Activated T-cell treated with anti-CD3 and anti-CD28 coated beads, Interleukin-2, amount 50 U/mL, for 4 hours (primary cell): ENCODE measurements at regions not wholly inside any gene's neighbourhood (a gene's known extent, or its start where the extent isn't known, plus 50 kb on each side); places are given as distances from the start of the nearest gene placed in this dataset.
"Not testable (repeated sequence)": the region's sequence is repeated elsewhere in the genome, so short reads cannot be mapped to it uniquely, and the experiment has no call there.

Experiments used
- ATAC-seq, 2 donors: fragments of 200-7000 bp; cut with Tn5 transposase; one replicate each; pipeline ENCODE4 v1.10.0; 2021
- DNase-seq: peaks from one replicate; pipeline ENCODE4 v3.0.0-alpha.2; 2020
- H3K27me3 Mint-ChIP-seq: one replicate; pipeline ENCODE4 v1.8.0; 2021; ENCODE audit warnings: low read depth, mixed read lengths
- H3K36me3 Mint-ChIP-seq: one replicate; pipeline ENCODE4 v1.8.0; 2022; ENCODE audit warnings: mixed read lengths; ENCODE audit not compliant: insufficient read depth
- H3K4me1 Mint-ChIP-seq: one replicate; pipeline ENCODE4 v1.8.0; 2021; ENCODE audit warnings: low read depth, mixed read lengths
- H3K4me3 Mint-ChIP-seq: one replicate; pipeline ENCODE4 v1.8.0; 2021; ENCODE audit warnings: mild to moderate bottlenecking, moderate library complexity, mixed read lengths
- H3K9me3 Mint-ChIP-seq: one replicate; pipeline ENCODE4 v1.8.0; 2021; ENCODE audit warnings: mixed read lengths

DNA sequence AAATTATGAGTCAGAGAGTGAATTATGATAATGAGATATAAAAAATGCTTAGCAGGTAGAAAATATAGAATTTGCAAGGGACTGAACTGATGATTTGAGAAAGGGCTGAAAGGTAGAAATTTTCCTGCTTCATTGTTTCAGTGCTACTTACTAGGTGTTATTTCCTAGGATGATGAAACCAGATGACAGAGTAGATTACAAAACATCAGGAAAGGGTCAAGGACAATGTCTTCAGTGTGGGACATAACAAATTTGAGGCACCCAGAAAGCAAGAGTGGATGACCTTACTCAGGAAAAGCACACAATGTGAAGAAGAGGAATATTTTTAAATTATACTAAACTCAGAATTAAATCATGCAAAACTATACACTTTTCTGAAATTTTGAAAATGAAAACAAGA is 102.1 kb downstream of the SHCBP1 start:
- Mint-ChIP-seq H3K4me1 (no peaks in the 10 kb centered on the region), H3K4me3 (no peak overlapping the region), H3K36me3 (no peaks in the 10 kb centered on the region), H3K9me3 (peaks cover 16% of the 10 kb centered on the region), H3K27me3 (no peaks in the 10 kb centered on the region)
- ATAC-seq (no peak), DNase-seq (no peak)

- no peak for DNase-seq
- no peaks in the 10 kb centered on the region for H3K36me3 Mint-ChIP-seq
- H3K27me3 Mint-ChIP-seq: no peaks in the 10 kb centered on the region
- no peaks in the 10 kb centered on the region for H3K9me3 Mint-ChIP-seq
- no peak for ATAC-seq
- no peaks in the 10 kb centered on the region for H3K4me1 Mint-ChIP-seq
- H3K4me3 Mint-ChIP-seq: no peak overlapping the region
These were observed 124.5 kb downstream of the SHCBP1 start for GRCh38 chr16:46496701-46497100.

GRCh38 chr16:46482895-46483294 is 138.3 kb downstream of the SHCBP1 start:
- peaks cover 6% of the 10 kb centered on the region for H3K9me3 Mint-ChIP-seq

DNA sequence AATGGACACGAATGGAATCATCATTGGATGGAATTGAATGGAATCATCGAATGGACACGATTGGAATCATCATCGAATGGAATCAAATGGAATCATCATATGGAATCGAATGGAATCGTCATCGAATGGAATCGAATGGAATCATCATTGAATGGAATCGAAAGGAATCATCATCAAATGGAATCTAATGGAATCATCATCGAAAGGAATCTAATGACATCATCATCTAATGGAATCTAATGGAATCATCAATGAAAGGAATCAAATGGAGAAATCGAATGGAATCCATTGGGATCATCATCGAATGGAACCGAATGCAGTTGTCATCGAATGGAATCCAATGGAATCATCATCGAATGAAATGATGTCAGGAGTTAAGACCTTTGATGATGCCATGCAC is 154.9 kb downstream of the SHCBP1 start:
- H3K4me3 Mint-ChIP-seq: no peak overlapping the region
- H3K9me3 Mint-ChIP-seq: peaks cover 45% of the 10 kb centered on the region
- H3K36me3 Mint-ChIP-seq: no peaks in the 10 kb centered on the region
- H3K4me1 Mint-ChIP-seq: no peaks in the 10 kb centered on the region
- no peak for DNase-seq
- H3K27me3 Mint-ChIP-seq: no peaks in the 10 kb centered on the region
- ATAC-seq: no peak

More at GRCh38 chr16:46482895-46483294, 138.3 kb downstream of the SHCBP1 start:
- DNase-seq: no peak
- H3K27me3 Mint-ChIP-seq: no peaks in the 10 kb centered on the region
- H3K36me3 Mint-ChIP-seq: no peaks in the 10 kb centered on the region
- H3K4me3 Mint-ChIP-seq: no peak overlapping the region
- ATAC-seq: no peak
- H3K4me1 Mint-ChIP-seq: no peaks in the 10 kb centered on the region

DNA sequence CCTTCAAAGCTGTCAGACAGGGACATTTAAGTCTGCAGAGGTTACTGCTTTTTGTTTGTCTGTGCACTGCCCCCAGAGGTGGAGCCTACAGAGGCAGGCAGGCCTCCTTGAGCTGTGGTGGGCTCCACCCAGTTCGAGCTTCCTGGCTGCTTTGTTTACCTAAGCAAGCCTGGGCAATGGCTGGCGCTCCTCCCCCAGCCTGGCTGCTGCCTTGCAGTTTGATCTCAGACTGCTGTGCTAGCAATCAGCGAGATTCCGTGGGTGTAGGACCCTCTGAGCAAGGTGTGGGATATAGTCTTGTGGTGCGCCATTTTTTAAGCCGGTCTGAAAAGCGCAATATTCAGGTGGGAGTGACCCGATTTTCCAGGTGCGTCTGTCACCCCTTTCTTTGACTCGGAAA is 166.4 kb downstream of the SHCBP1 start:
- not testable (repeated sequence) for H3K9me3 Mint-ChIP-seq, ATAC-seq

DNA sequence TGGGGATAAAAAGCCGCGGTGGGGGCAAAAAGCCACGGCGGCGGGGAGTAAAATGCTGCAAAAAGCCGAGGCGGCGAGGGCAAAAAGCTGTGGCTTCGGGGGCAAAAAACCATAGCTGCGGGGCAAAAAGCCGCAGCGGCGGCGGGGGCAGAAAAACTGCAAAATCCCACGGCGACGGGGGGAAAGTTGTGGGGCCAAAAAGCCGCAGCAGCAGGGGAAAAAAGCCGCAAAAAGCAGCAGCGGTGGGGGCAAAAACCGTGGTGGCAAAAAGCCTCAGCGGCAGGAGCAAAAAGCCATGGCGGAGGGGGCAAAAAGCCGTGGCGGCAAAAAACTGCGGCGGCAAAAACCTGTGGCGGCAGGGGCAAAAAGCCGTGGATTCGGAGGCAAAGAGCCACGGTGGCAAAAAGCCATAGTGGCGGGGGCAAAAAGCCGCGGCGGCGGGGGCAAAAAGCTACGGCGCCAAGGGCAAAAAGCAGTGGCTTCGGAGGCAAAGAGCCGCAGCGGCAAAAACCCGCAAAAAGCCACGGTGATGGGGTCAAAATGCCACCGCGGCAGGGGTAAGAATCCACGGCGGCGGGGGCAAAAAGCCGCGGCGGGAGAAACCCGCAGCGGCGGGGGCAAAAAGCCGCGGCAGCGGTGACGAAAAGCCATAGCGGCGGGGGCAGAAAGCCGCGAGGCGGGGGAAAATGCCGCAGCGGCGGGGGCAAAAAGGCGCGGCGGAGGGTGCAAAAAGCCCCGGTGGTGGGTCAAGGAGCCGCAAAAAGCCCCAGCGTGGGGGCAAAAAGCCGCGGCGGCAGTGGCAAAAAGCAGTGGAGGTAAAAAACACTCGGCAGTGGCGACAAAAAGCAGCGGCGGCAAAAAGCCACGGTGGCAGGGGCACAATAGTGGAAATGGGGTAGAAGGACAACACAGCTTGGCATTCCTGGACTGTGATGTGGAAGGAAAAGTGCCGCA is 192.8 kb downstream of the SHCBP1 start:
- H3K4me1 Mint-ChIP-seq: no peaks in the 10 kb centered on the region
- no peak for ATAC-seq

More for the DNA sequence above, 166.4 kb downstream of the SHCBP1 start:
- H3K4me3 Mint-ChIP-seq, H3K36me3 Mint-ChIP-seq, H3K27me3 Mint-ChIP-seq, DNase-seq, H3K4me1 Mint-ChIP-seq: not testable (repeated sequence)

GRCh38 chr16:46427340-46428107 is 193.7 kb downstream of the SHCBP1 start:
- DNase-seq (no peak), ATAC-seq (no peak)
- Mint-ChIP-seq H3K36me3 (no peaks in the 10 kb centered on the region), H3K4me1 (no peaks in the 10 kb centered on the region), H3K27me3 (peaks cover 12% of the 10 kb centered on the region), H3K9me3 (peaks cover 10% of the 10 kb centered on the region), H3K4me3 (no peak overlapping the region)

More for the DNA sequence above, 192.8 kb downstream of the SHCBP1 start:
- Mint-ChIP-seq H3K4me3 (no peak overlapping the region), H3K9me3 (peaks cover 10% of the 10 kb centered on the region), H3K36me3 (no peaks in the 10 kb centered on the region), H3K27me3 (peaks cover 12% of the 10 kb centered on the region)
- DNase-seq: no peak

GRCh38 chr16:46426336-46426735 is 194.8 kb downstream of the SHCBP1 start:
- Mint-ChIP-seq H3K9me3 (peaks cover 20% of the 10 kb centered on the region), H3K27me3 (peaks cover 12% of the 10 kb centered on the region), H3K4me1 (no peaks in the 10 kb centered on the region), H3K36me3 (no peaks in the 10 kb centered on the region), H3K4me3 (no peak overlapping the region)
- ATAC-seq (no peak), DNase-seq (no peak)

GRCh38 chr16:46404028-46404427 is 217.2 kb downstream of the SHCBP1 start:
- no peak for DNase-seq
- ATAC-seq: no peak
- H3K4me3 Mint-ChIP-seq: no peak overlapping the region
- H3K36me3 Mint-ChIP-seq: no peaks in the 10 kb centered on the region
- no peaks in the 10 kb centered on the region for H3K27me3 Mint-ChIP-seq
- H3K4me1 Mint-ChIP-seq: no peaks in the 10 kb centered on the region
- peaks cover 24% of the 10 kb centered on the region for H3K9me3 Mint-ChIP-seq

- H3K4me1 Mint-ChIP-seq, ATAC-seq, H3K9me3 Mint-ChIP-seq, H3K4me3 Mint-ChIP-seq, H3K36me3 Mint-ChIP-seq, DNase-seq, H3K27me3 Mint-ChIP-seq: not testable (repeated sequence)
These were observed 222.6 kb downstream of the SHCBP1 start for GRCh38 chr16:46398559-46398958.

DNA sequence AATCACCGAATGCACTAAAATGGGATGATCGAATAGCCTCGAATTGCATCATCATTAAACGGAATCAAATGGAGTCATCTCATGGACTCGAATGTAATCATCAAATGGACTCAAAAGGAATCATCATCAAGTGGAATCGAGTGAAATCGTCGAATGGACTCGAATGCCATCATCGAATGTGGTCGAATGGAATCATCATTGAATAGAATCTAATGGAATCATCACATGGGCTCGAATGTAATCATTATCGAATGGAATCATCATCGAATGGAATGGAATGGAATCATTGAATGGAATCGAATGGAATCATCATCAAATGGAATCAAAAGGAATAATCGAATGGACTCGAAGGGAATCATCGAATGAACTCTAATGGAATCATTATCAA is 224.3 kb downstream of the SHCBP1 start:
- not testable (repeated sequence) for DNase-seq, H3K4me3 Mint-ChIP-seq, H3K4me1 Mint-ChIP-seq, H3K27me3 Mint-ChIP-seq, H3K9me3 Mint-ChIP-seq, ATAC-seq, H3K36me3 Mint-ChIP-seq

GRCh38 chr16:46396131-46396882 is 224.9 kb downstream of the SHCBP1 start:
- H3K27me3 Mint-ChIP-seq, H3K36me3 Mint-ChIP-seq, H3K4me1 Mint-ChIP-seq, ATAC-seq, H3K4me3 Mint-ChIP-seq, H3K9me3 Mint-ChIP-seq, DNase-seq: not testable (repeated sequence)

DNA sequence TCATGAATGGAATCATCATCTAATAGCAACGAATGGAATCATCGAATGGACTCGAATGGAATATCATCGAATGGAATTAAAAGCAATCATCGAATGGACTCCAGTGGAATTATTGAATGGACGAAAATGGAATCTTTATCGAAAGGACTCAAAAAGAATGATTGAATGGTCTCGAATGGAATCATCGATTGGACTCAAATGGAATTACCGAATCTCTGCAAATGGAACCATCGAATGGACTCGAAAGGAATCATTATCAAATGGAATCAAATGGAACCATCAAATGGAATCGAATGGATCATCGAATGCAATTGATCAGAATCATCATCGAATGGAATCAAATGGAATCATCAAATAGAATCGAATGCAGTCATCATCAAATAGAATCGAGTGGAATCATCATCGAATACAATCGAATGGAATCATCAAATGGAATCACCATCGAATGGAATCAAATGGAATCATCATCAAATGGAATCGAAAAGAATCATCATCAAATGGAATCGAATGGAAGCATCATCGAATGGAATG is 225.7 kb downstream of the SHCBP1 start:
- ATAC-seq, H3K27me3 Mint-ChIP-seq, H3K4me3 Mint-ChIP-seq, H3K36me3 Mint-ChIP-seq, DNase-seq, H3K4me1 Mint-ChIP-seq: not testable (repeated sequence)
- peaks cover 10% of the 10 kb centered on the region for H3K9me3 Mint-ChIP-seq

- H3K9me3 Mint-ChIP-seq: peaks cover 10% of the 10 kb centered on the region
- DNase-seq, H3K36me3 Mint-ChIP-seq, H3K4me3 Mint-ChIP-seq, H3K4me1 Mint-ChIP-seq, ATAC-seq, H3K27me3 Mint-ChIP-seq: not testable (repeated sequence)
These were observed 226.2 kb downstream of the SHCBP1 start for GRCh38 chr16:46394963-46395362.
